SK-N-SH treated with all-trans-retinoic acid at 6 μM for 48 hours (cell line): ENCODE measurements at regions not wholly inside any gene's neighbourhood (a gene's known extent, or its start where the extent isn't known, plus 50 kb on each side); places are given as distances from the start of the nearest gene placed in this dataset.

Experiments used
- ARNTL ChIP-seq: fragments of 450-650 bp; formaldehyde crosslinking; IDR thresholded peaks from 2 replicates; pipeline ENCODE4 v1.5.0; 2020; ENCODE audit warnings: low read depth, mild to moderate bottlenecking, moderate library complexity, borderline replicate concordance
- CSDC2 ChIP-seq: fragments of 250-450 bp; sonication (Bioruptor Pico); IDR thresholded peaks from 2 replicates; pipeline ENCODE4 v1.5.0; 2020; ENCODE audit warnings: mild to moderate bottlenecking, moderate library complexity
- GLIS3 ChIP-seq: fragments of 250-450 bp; sonication (Bioruptor Pico); IDR thresholded peaks from 2 replicates; pipeline ENCODE4 v1.5.0; 2020; ENCODE audit warnings: mild to moderate bottlenecking, moderate library complexity
- OSR1 ChIP-seq: fragments of 250-450 bp; sonication (Bioruptor Pico); IDR thresholded peaks from 2 replicates; pipeline ENCODE4 v1.8.0; 2022; ENCODE audit warnings: moderate library complexity, mild to moderate bottlenecking, inconsistent platforms
- PATZ1 ChIP-seq: fragments of 250-450 bp; sonication (Bioruptor Pico); IDR thresholded peaks from 2 replicates; pipeline ENCODE4 v1.8.0; 2020; ENCODE audit warnings: mild to moderate bottlenecking, moderate library complexity, borderline replicate concordance
- SNAI2 ChIP-seq: fragments of 250-450 bp; sonication (Bioruptor Pico); IDR thresholded peaks from 2 replicates; pipeline ENCODE4 v1.5.0; 2020; ENCODE audit warnings: mild to moderate bottlenecking, moderate library complexity
- TOX ChIP-seq: fragments of 250-450 bp; sonication (Bioruptor Pico); IDR thresholded peaks from 2 replicates; pipeline ENCODE4 v1.8.0; 2021; ENCODE audit warnings: mild to moderate bottlenecking, moderate library complexity, borderline replicate concordance
- ZNF565 ChIP-seq: fragments of 450-650 bp; formaldehyde crosslinking; conservative IDR thresholded peaks from 2 replicates; pipeline ENCODE4 v1.5.0; 2020; ENCODE audit warnings: low read depth, mild to moderate bottlenecking, moderate library complexity
- ZNF70 ChIP-seq: fragments of 450-650 bp; formaldehyde crosslinking; IDR thresholded peaks from 2 replicates; pipeline ENCODE4 v1.5.0; 2020; ENCODE audit warnings: mild to moderate bottlenecking, moderate library complexity
- ZNF8 ChIP-seq: fragments of 450-650 bp; formaldehyde crosslinking; IDR thresholded peaks from 2 replicates; pipeline ENCODE4 v1.5.0; 2020; ENCODE audit warnings: mild to moderate bottlenecking, moderate library complexity
- TF ChIP-seq, protein P1 (sequence below): fragments of 250-450 bp; sonication (Bioruptor Pico); IDR thresholded peaks from 2 replicates; pipeline ENCODE4 v1.8.0; 2021; ENCODE audit warnings: low read depth, mild to moderate bottlenecking, moderate library complexity, borderline replicate concordance
- TF ChIP-seq, protein P2 (sequence below): fragments of 250-450 bp; sonication (Bioruptor Pico); IDR thresholded peaks from 2 replicates; pipeline ENCODE4 v1.5.1; 2020; ENCODE audit warnings: low read depth, mild to moderate bottlenecking, moderate library complexity

DNA sequence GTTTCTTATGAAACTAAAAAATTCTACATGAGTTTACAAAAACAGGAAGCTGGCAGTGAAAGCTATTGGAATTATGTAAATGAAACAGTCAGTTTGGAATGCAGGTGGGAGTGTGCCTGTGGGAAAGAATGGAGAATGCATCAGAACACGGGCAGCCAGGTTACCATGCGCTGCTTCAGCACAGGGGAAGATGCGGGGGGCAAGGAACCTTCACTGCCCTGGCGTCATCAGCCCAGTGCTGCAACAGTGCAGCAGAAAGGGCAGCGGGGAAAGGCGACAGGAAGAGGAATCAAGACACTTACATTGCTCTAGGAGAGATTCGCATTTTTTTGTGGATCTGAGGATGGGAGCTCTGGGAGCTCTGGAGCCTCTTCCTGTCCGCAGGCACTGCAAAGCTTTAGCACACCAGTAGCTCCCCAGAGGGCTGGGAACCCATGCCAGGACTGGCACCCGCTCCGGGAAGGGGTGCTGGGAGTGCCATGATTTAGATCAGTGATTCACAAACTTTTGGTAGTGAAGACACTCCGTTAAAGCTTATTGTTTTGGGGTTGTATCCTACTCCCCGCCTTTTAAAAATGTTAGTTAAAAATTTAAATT is 64.1 kb upstream of the WDR26 start:
- TF ChIP-seq, protein P1, sequence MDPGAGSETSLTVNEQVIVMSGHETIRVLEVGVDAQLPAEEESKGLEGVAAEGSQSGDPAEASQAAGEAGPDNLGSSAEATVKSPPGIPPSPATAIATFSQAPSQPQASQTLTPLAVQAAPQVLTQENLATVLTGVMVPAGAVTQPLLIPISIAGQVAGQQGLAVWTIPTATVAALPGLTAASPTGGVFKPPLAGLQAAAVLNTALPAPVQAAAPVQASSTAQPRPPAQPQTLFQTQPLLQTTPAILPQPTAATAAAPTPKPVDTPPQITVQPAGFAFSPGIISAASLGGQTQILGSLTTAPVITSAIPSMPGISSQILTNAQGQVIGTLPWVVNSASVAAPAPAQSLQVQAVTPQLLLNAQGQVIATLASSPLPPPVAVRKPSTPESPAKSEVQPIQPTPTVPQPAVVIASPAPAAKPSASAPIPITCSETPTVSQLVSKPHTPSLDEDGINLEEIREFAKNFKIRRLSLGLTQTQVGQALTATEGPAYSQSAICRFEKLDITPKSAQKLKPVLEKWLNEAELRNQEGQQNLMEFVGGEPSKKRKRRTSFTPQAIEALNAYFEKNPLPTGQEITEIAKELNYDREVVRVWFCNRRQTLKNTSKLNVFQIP (CRISPR knock-in tag) = no peak
- TF ChIP-seq SNAI2 (no peak), TOX (CRISPR knock-in tag) (no peak), ZNF8 (CRISPR knock-in tag) (no peak), ARNTL (CRISPR knock-in tag) (no peak), ZNF70 (CRISPR knock-in tag) (no peak), PATZ1 (CRISPR knock-in tag) (no peak), ZNF565 (CRISPR knock-in tag) (no peak), GLIS3 (CRISPR knock-in tag) (no peak), CSDC2 (no peak), OSR1 (no peak)
- TF ChIP-seq, protein P2, sequence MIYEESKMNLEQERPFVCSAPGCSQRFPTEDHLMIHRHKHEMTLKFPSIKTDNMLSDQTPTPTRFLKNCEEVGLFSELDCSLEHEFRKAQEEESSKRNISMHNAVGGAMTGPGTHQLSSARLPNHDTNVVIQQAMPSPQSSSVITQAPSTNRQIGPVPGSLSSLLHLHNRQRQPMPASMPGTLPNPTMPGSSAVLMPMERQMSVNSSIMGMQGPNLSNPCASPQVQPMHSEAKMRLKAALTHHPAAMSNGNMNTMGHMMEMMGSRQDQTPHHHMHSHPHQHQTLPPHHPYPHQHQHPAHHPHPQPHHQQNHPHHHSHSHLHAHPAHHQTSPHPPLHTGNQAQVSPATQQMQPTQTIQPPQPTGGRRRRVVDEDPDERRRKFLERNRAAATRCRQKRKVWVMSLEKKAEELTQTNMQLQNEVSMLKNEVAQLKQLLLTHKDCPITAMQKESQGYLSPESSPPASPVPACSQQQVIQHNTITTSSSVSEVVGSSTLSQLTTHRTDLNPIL (CRISPR knock-in tag) = no peak
